ENCODE measurements at regions not wholly inside any gene's neighbourhood (a gene's known extent, or its start where the extent isn't known, plus 50 kb on each side); places are given as distances from the start of the nearest gene placed in this dataset.

- TF ChIP-seq SREBF2 (IDR thresholded peaks at IDR 0.05) (no peak), MAFK (IDR thresholded peaks at IDR 0.05; ENCODE audit: partially characterized antibody) (no peak), CTCF (IDR thresholded peaks at IDR 0.05) (no peak), JUNB (IDR thresholded peaks at IDR 0.05) (no peak), CHD4 (IDR thresholded peaks at IDR 0.05; ENCODE audit: borderline replicate concordance) (no peak), POLR2A (IDR thresholded peaks at IDR 0.05; ENCODE audit: low read length) (no peak), FOSL2 (IDR thresholded peaks at IDR 0.05) (peak; percentile 37; the same call in 1 of the 2 replicates), FOSL2 (CRISPR knock-in tag; IDR thresholded peaks at IDR 0.05) (no peak), POLR2AphosphoS2 (conservative IDR thresholded peaks at IDR 0.05; ENCODE audit: low read length) (no peak), ZFP36 (IDR thresholded peaks at IDR 0.05; ENCODE audit: borderline replicate concordance, partially characterized antibody) (no peak), HDAC2 (IDR thresholded peaks at IDR 0.05) (no peak), EP300 (IDR thresholded peaks at IDR 0.05) (no peak; a peak in 1 of 5 replicates)
Measured at GRCh38 chr14:100665511-100666032, 61.1 kb upstream of the DLK1 start.

Measured in A549 (cell line).